IMR-90 (cell line): ENCODE measurements at regions not wholly inside any gene's neighbourhood (a gene's known extent, or its start where the extent isn't known, plus 50 kb on each side); places are given as distances from the start of the nearest gene placed in this dataset.

ENCODE experiments used
- ATAC-seq: fragments of 200-7000 bp; cut with Tn5 transposase; 2 replicates; pipeline ENCODE4 v1.9.1; 2020; ENCODE audit warnings: low read depth, mild to moderate bottlenecking, moderate library complexity
- BruUV-seq: library from RNA; stranded (reverse); fragments of 400-500 nt; replicated peaks from 2 replicates; lab custom pipeline; 2021; lab: Mats Ljungman, UMichigan
- CTCF ChIA-PET: fragments of 300-600 bp; formaldehyde crosslinking; extraction: SDS; loops from one replicate; lab custom pipeline; 2021; ENCODE audit warnings: antibody characterized with exemption; lab: Yijun Ruan, JAX
- POLR2A ChIA-PET: fragments of 300-600 bp; sonication (Branson Sonifier 250); formaldehyde crosslinking; loops from one replicate; lab custom pipeline; 2022; ENCODE audit warnings: antibody characterized with exemption; ENCODE audit not compliant: unreplicated experiment; lab: Charles Lee
- DNase-seq: peaks from one replicate; pipeline ENCODE4 v3.0.0; 2013
- H2AFZ ChIP-seq: replicated peaks from 2 replicates; pipeline ENCODE3; 2013; ENCODE audit warnings: low read length, mild to moderate bottlenecking; ENCODE audit not compliant: poor library complexity
- H2AK5ac ChIP-seq: 2 replicates; pipeline ENCODE4 v1.6.1; 2013; ENCODE audit warnings: low read depth, low read length, inconsistent platforms
- H2AK9ac ChIP-seq: replicated peaks from 2 replicates; pipeline ENCODE3; 2013; ENCODE audit warnings: mild to moderate bottlenecking, low read depth, low read length, moderate library complexity; ENCODE audit not compliant: poor library complexity
- H2BK120ac ChIP-seq: 2 replicates; pipeline ENCODE4 v1.6.1; 2013; ENCODE audit warnings: low read depth, low read length, inconsistent platforms
- H2BK15ac ChIP-seq: 3 replicates; pipeline ENCODE4 v1.6.1; 2013; ENCODE audit warnings: low read depth, low read length, inconsistent platforms
- H2BK20ac ChIP-seq: 2 replicates; pipeline ENCODE4 v1.6.1; 2013; ENCODE audit warnings: low read depth, mild to moderate bottlenecking, inconsistent platforms, low read length, moderate library complexity
- H2BK5ac ChIP-seq: 2 replicates; pipeline ENCODE4 v1.6.1; 2013; ENCODE audit warnings: mild to moderate bottlenecking, low read depth, low read length, inconsistent platforms; ENCODE audit not compliant: poor library complexity, severe bottlenecking
- H3K14ac ChIP-seq: replicated peaks from 2 replicates; pipeline ENCODE4 v1.6.1; 2013; ENCODE audit warnings: low read depth, low read length, inconsistent platforms
- H3K18ac ChIP-seq: 2 replicates; pipeline ENCODE4 v1.6.1; 2013; ENCODE audit warnings: low read depth, low read length, control low read depth
- H3K23ac ChIP-seq: 2 replicates; pipeline ENCODE4 v1.6.1; 2013; ENCODE audit warnings: low read depth, low read length, inconsistent platforms
- H3K27ac ChIP-seq: 2 replicates; pipeline ENCODE4 v1.5.1; 2013; ENCODE audit warnings: mild to moderate bottlenecking, control low read depth, low read length; ENCODE audit not compliant: insufficient read depth
- H3K27me3 ChIP-seq: 2 replicates; pipeline ENCODE4 v1.6.1; 2013; ENCODE audit warnings: low read length; ENCODE audit not compliant: control insufficient read depth, insufficient read depth
- H3K36me3 ChIP-seq: 2 replicates; pipeline ENCODE4 v1.6.1; 2013; ENCODE audit warnings: low read length, mixed read lengths; ENCODE audit not compliant: control insufficient read depth, insufficient read depth
- H3K4ac ChIP-seq: 2 replicates; pipeline ENCODE4 v1.6.1; 2013; ENCODE audit warnings: low read depth, low read length, inconsistent platforms
- H3K4me1 ChIP-seq: 2 replicates; pipeline ENCODE4 v1.6.1; 2013; ENCODE audit warnings: low read length, mixed read lengths; ENCODE audit not compliant: control insufficient read depth, insufficient read depth
- H3K4me2 ChIP-seq: 2 replicates; pipeline ENCODE4 v1.6.1; 2013; ENCODE audit warnings: low read depth, mild to moderate bottlenecking, control low read depth, low read length, moderate library complexity
- H3K4me3 ChIP-seq: 2 replicates; pipeline ENCODE4 v1.5.1; 2013; ENCODE audit warnings: low read depth, mild to moderate bottlenecking, control low read depth, low read length, moderate library complexity; ENCODE audit not compliant: insufficient read depth
- H3K56ac ChIP-seq: 2 replicates; pipeline ENCODE4 v1.6.1; 2013; ENCODE audit warnings: low read length, inconsistent platforms; ENCODE audit not compliant: insufficient read depth; ENCODE audit errors: extremely low read depth
- H3K79me1 ChIP-seq, 2 experiments: 2 replicates each; pipeline ENCODE4 v1.6.1; 2013; ENCODE audit warnings: low read length in 2 of 2, inconsistent platforms in 1 of 2, low read depth in 1 of 2
- H3K9ac ChIP-seq: 2 replicates; pipeline ENCODE4 v1.6.1; 2013; ENCODE audit warnings: low read depth, low read length, control low read depth
- H3K9me1 ChIP-seq: 2 replicates; pipeline ENCODE4 v1.6.1; 2013; ENCODE audit warnings: low read length, inconsistent platforms; ENCODE audit not compliant: insufficient read depth
- H3K9me3 ChIP-seq: 2 replicates; pipeline ENCODE4 v1.6.1; 2013; ENCODE audit warnings: low read length; ENCODE audit not compliant: control insufficient read depth, insufficient read depth
- H4K20me1 ChIP-seq: 2 replicates; pipeline ENCODE4 v1.6.1; 2013; ENCODE audit warnings: low read length, inconsistent platforms; ENCODE audit not compliant: insufficient read depth
- H4K5ac ChIP-seq: 2 replicates; pipeline ENCODE4 v1.6.1; 2013; ENCODE audit warnings: mild to moderate bottlenecking, low read depth, low read length, control low read depth
- H4K8ac ChIP-seq, 2 experiments: 2 replicates each; pipeline ENCODE4 v1.6.1; 2013; ENCODE audit warnings: low read depth in 2 of 2, low read length in 2 of 2, control low read depth in 1 of 2, inconsistent platforms in 1 of 2
- H4K91ac ChIP-seq: 2 replicates; pipeline ENCODE4 v1.6.1; 2013; ENCODE audit warnings: low read depth, low read length, inconsistent platforms; ENCODE audit not compliant: insufficient read depth
- BHLHE40 ChIP-seq: fragments of 150-350 bp; IDR thresholded peaks from 2 replicates; pipeline ENCODE4 v1.6.1; 2016; ENCODE audit warnings: mild to moderate bottlenecking, low read depth, low read length
- CEBPB ChIP-seq: IDR thresholded peaks from 2 replicates; pipeline ENCODE4 v1.6.1; 2012; ENCODE audit warnings: low read depth, low read length, improper control_type of control experiment
- MAFK ChIP-seq: IDR thresholded peaks from 2 replicates; pipeline ENCODE4 v1.6.1; 2012; ENCODE audit warnings: low read depth, low read length, improper control_type of control experiment
- MAZ ChIP-seq: IDR thresholded peaks from 2 replicates; pipeline ENCODE4 v1.6.1; 2012; ENCODE audit warnings: low read depth, mild to moderate bottlenecking, low read length, improper control_type of control experiment, moderate library complexity, borderline replicate concordance
- MXI1 ChIP-seq: IDR thresholded peaks from 2 replicates; pipeline ENCODE4 v1.6.1; 2012; ENCODE audit warnings: low read depth, mild to moderate bottlenecking, low read length, moderate library complexity, borderline replicate concordance
- NFE2L2 ChIP-seq: fragments of 150-350 bp; IDR thresholded peaks from 2 replicates; pipeline ENCODE4 v1.6.1; 2016; ENCODE audit warnings: low read depth, mild to moderate bottlenecking, low read length
- POLR2A ChIP-seq: IDR thresholded peaks from 2 replicates; pipeline ENCODE4 v1.6.1; 2012; ENCODE audit warnings: mild to moderate bottlenecking, low read depth, low read length
- RCOR1 ChIP-seq: IDR thresholded peaks from 2 replicates; pipeline ENCODE4 v1.6.1; 2012; ENCODE audit warnings: mild to moderate bottlenecking, low read length, improper control_type of control experiment; ENCODE audit not compliant: insufficient replicate concordance
- RFX5 ChIP-seq: IDR thresholded peaks from 2 replicates; pipeline ENCODE4 v1.8.0; 2012; ENCODE audit warnings: low read depth, mild to moderate bottlenecking, low read length, moderate library complexity
- WGBS, 2 experiments: methylation state at CpG; one replicate each; pipeline versions ENCODE4 v1.1.5 to v1.1.7; 2013; ENCODE audit warnings: missing lambda C conversion rate in 2 of 2; ENCODE audit not compliant: insufficient read length in 1 of 2; ENCODE audit errors: extremely low coverage in 2 of 2; 5-methylcytosine and 5-hydroxymethylcytosine counted together
- dilution Hi-C: fragments of 300-500 bp; cut with HindIII; formaldehyde crosslinking; loops from one replicate; pipeline ENCODE4 v1.14.3; 2018; ENCODE audit warnings: low sequenced_read_pairs; ENCODE audit not compliant: unreplicated experiment
- in situ Hi-C: fragments of 300-500 bp; cut with MboI; formaldehyde crosslinking; loops from 3 replicates; pipeline ENCODE4 v1.14.3; 2019; ENCODE audit warnings: low sequenced_read_pairs, inconsistent platforms, mixed read lengths
- intact Hi-C: fragments of 100-400 bp; cut with micrococcal nuclease; formaldehyde crosslinking; loops from 2 replicates; pipeline ENCODE4 v1.10.0; 2022
- TF ChIP-seq, protein P1 (sequence below): conservative IDR thresholded peaks from 2 replicates; pipeline ENCODE4 v1.5.1; 2012; ENCODE audit warnings: mild to moderate bottlenecking, low read depth, low read length, improper control_type of control experiment

DNA sequence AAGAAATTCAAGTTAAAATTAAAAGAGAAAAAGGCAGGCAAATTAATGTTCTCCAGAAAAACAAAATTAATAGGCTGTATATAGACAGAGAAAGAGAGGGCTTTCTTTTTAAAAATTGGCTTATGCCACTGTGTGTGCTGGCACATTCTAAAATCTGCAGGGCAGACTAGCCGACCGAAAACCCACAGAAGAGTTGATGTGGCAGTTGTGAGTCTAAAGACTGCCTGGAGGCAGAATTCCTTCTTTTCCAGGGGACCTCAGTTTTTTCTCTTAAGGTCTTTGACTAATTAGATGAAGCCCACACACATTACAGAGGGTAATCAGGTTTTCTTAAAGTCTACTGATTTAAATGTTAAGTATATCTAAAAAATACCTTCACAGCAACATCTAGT, 85.7 kb downstream of the GJA1 start:
- DNase-seq, result peak; percentile 0
- no peak overlapping the region for H2AK9ac ChIP-seq
- H3K9ac ChIP-seq, result no peak overlapping the region
- H4K5ac ChIP-seq, result peak overlapping the region; percentile 75
- in situ Hi-C loops (no loop called here), dilution Hi-C loops (no loop called here), intact Hi-C loops (loop anchor here (2.0 to 5.0 kb wide), 4 partner anchors 84 to 326 kb away; no protein-coding TSS in a partner anchor)
- H2BK5ac ChIP-seq, result peak overlapping the region; percentile 98
- peak overlapping the region; percentile 84 for H3K27ac ChIP-seq
- peaks cover 0 to 6% of the 10 kb centered on the region in 2 experiments; a peak in 1 of 4 replicates for H3K79me1 ChIP-seq
- TF ChIP-seq, protein P1, sequence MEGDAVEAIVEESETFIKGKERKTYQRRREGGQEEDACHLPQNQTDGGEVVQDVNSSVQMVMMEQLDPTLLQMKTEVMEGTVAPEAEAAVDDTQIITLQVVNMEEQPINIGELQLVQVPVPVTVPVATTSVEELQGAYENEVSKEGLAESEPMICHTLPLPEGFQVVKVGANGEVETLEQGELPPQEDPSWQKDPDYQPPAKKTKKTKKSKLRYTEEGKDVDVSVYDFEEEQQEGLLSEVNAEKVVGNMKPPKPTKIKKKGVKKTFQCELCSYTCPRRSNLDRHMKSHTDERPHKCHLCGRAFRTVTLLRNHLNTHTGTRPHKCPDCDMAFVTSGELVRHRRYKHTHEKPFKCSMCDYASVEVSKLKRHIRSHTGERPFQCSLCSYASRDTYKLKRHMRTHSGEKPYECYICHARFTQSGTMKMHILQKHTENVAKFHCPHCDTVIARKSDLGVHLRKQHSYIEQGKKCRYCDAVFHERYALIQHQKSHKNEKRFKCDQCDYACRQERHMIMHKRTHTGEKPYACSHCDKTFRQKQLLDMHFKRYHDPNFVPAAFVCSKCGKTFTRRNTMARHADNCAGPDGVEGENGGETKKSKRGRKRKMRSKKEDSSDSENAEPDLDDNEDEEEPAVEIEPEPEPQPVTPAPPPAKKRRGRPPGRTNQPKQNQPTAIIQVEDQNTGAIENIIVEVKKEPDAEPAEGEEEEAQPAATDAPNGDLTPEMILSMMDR, result no peak
- no peak for TF ChIP-seq POLR2A
- TF ChIP-seq RCOR1, result no peak
- TF ChIP-seq BHLHE40, result no peak
- TF ChIP-seq MAZ, result no peak
- TF ChIP-seq MXI1, result no peak
- TF ChIP-seq NFE2L2, result no peak
- no peak for TF ChIP-seq CEBPB
- no peak for TF ChIP-seq MAFK
- no peak for TF ChIP-seq RFX5
- H3K4ac ChIP-seq, result peak overlapping the region; percentile 59
- WGBS, 2 experiments, result no CpG with 5 or more reads among the region's 2 CpGs
- peaks cover 18% of the 10 kb centered on the region for H3K4me1 ChIP-seq
- no peak overlapping the region for H3K14ac ChIP-seq
- peak overlapping the region; percentile 79 for H2BK20ac ChIP-seq
- no peak overlapping the region for H2AFZ ChIP-seq
- H4K91ac ChIP-seq, result peak overlapping the region; percentile 20; the same call in 1 of the 2 replicates
- H3K4me3 ChIP-seq, result no peak overlapping the region
- POLR2A ChIA-PET, result no interaction called here
- no peak overlapping the region; the same call in 2 of the 3 replicates for H2BK15ac ChIP-seq
- H3K18ac ChIP-seq, result peak overlapping the region; percentile 90
- H3K56ac ChIP-seq, result peak overlapping the region; percentile 58
- no peak overlapping the region for H2AK5ac ChIP-seq
- BruUV-seq, result no TSS peak
- 0 out of 2 replicates have a peak overlapping the region, but pooled peaks have one; percentile 20 for H3K23ac ChIP-seq
- CTCF ChIA-PET, result interaction anchor here (0.6 to 3.8 kb wide), 2 partner anchors 15 to 65 kb away, joined by 5 to 15 read pairs; no protein-coding TSS in a partner anchor
- H2BK120ac ChIP-seq, result peak overlapping the region; percentile 90
- H4K20me1 ChIP-seq, result no peaks in the 10 kb centered on the region
- H3K9me1 ChIP-seq, result peaks cover 9% of the 10 kb centered on the region
- no peaks in the 10 kb centered on the region for H3K27me3 ChIP-seq
- no peaks in the 10 kb centered on the region for H3K9me3 ChIP-seq
- no peaks in the 10 kb centered on the region for H3K36me3 ChIP-seq
- peak overlapping the region in 1 of 2 experiments; percentile 75 for H4K8ac ChIP-seq
- H3K4me2 ChIP-seq, result peak overlapping the region; percentile 30; the same call in 1 of the 2 replicates
- no peak; the same call in 1 of the 2 replicates for ATAC-seq
